Endodermal cell (in vitro differentiated cells): ENCODE measurements at regions not wholly inside any gene's neighbourhood (a gene's known extent, or its start where the extent isn't known, plus 50 kb on each side); places are given as distances from the start of the nearest gene placed in this dataset.
"Not testable (repeated sequence)": the region's sequence is repeated elsewhere in the genome, so short reads cannot be mapped to it uniquely, and the experiment has no call there.

ENCODE experiments used
- DNase-seq: peaks from one replicate; pipeline ENCODE4 v3.0.0-alpha.2; 2017
- H3K27ac ChIP-seq: 2 replicates; pipeline ENCODE4 v1.5.1; 2013; ENCODE audit warnings: mild to moderate bottlenecking, low read depth, low read length, moderate library complexity
- H3K27me3 ChIP-seq: 2 replicates; pipeline ENCODE4 v1.6.1; 2013; ENCODE audit warnings: mild to moderate bottlenecking, low read length, moderate library complexity; ENCODE audit not compliant: insufficient read depth, control insufficient read depth, poor library complexity, severe bottlenecking
- H3K36me3 ChIP-seq: 2 replicates; pipeline ENCODE4 v1.7.0; 2013; ENCODE audit warnings: mild to moderate bottlenecking, low read length, moderate library complexity; ENCODE audit not compliant: control insufficient read depth, insufficient read depth
- H3K4me1 ChIP-seq: one replicate; pipeline ENCODE4 v1.7.0; 2013; ENCODE audit warnings: low read length; ENCODE audit not compliant: control insufficient read depth, insufficient read depth
- H3K4me3 ChIP-seq: 2 replicates; pipeline ENCODE4 v1.5.1; 2013; ENCODE audit warnings: mild to moderate bottlenecking, low read length, moderate library complexity
- H3K9ac ChIP-seq: 2 replicates; pipeline ENCODE4 v1.6.1; 2013; ENCODE audit warnings: mild to moderate bottlenecking, low read length, moderate library complexity; ENCODE audit not compliant: poor library complexity, severe bottlenecking; ENCODE audit errors: extremely low read depth
- H3K9me3 ChIP-seq: 2 replicates; pipeline ENCODE4 v1.6.1; 2013; ENCODE audit warnings: mild to moderate bottlenecking, low read length, moderate library complexity; ENCODE audit not compliant: control insufficient read depth
- H3K27ac Mint-ChIP-seq: 2 replicates; pipeline ENCODE4 v1.8.0; 2020; ENCODE audit warnings: mixed read lengths
- H3K27me3 Mint-ChIP-seq: 2 replicates; pipeline ENCODE4 v1.8.0; 2021; ENCODE audit warnings: mild to moderate bottlenecking, mixed read lengths; ENCODE audit not compliant: insufficient read depth
- H3K36me3 Mint-ChIP-seq: 2 replicates; pipeline ENCODE4 v1.8.0; 2020; ENCODE audit warnings: low read depth, mixed read lengths
- H3K4me1 Mint-ChIP-seq: 2 replicates; pipeline ENCODE4 v1.8.0; 2020; ENCODE audit warnings: mixed read lengths
- H3K4me3 Mint-ChIP-seq: 2 replicates; pipeline ENCODE4 v1.8.0; 2020; ENCODE audit warnings: mild to moderate bottlenecking, moderate library complexity, mixed read lengths
- H3K9me3 Mint-ChIP-seq: 2 replicates; pipeline ENCODE4 v1.8.0; 2020; ENCODE audit warnings: mild to moderate bottlenecking, mixed read lengths
- CTCF ChIP-seq: fragments of 200-600 bp; sonication (generic); conservative IDR thresholded peaks from 2 replicates; pipeline ENCODE4 v1.5.0; 2021; ENCODE audit warnings: antibody characterized with exemption, mild to moderate bottlenecking
- WGBS, 2 experiments: methylation state at CpG; one replicate each; pipeline versions ENCODE4 v1.1.5 to v1.1.7; 2013; ENCODE audit warnings: missing lambda C conversion rate in 2 of 2, mixed read lengths in 1 of 2; ENCODE audit not compliant: insufficient coverage in 1 of 2, insufficient read length in 1 of 2; 5-methylcytosine and 5-hydroxymethylcytosine counted together

- Histone ChIP-seq H3K27ac (no peak overlapping the region), H3K9ac (no peak overlapping the region), H3K4me1 (no peaks in the 10 kb centered on the region), H3K36me3 (no peaks in the 10 kb centered on the region), H3K27me3 (no peaks in the 10 kb centered on the region), H3K4me3 (no peak overlapping the region), H3K9me3 (no peaks in the 10 kb centered on the region)
- 89 to 95% methylated on average over 12 to 46 of the region's 46 CpGs for WGBS, 2 experiments
- H3K4me1 Mint-ChIP-seq: no peaks in the 10 kb centered on the region
- H3K27ac Mint-ChIP-seq: no peak overlapping the region
- DNase-seq: no peak
- no peak for TF ChIP-seq CTCF
- H3K36me3 Mint-ChIP-seq: no peaks in the 10 kb centered on the region
- no peak overlapping the region for H3K4me3 Mint-ChIP-seq
- H3K9me3 Mint-ChIP-seq: peaks cover 7% of the 10 kb centered on the region
- H3K27me3 Mint-ChIP-seq: no peaks in the 10 kb centered on the region
These were observed 1093.3 kb upstream of the CDH8 start for GRCh38 chr16:63129411-63130125.

GRCh38 chr16:63119905-63120304, 1083.7 kb upstream of the CDH8 start:
- H3K36me3 ChIP-seq, H3K27me3 Mint-ChIP-seq, H3K36me3 Mint-ChIP-seq, H3K27ac ChIP-seq, H3K27ac Mint-ChIP-seq, H3K27me3 ChIP-seq, H3K4me3 Mint-ChIP-seq, H3K9ac ChIP-seq, H3K4me1 Mint-ChIP-seq, H3K4me3 ChIP-seq, H3K9me3 ChIP-seq, H3K4me1 ChIP-seq, DNase-seq: not testable (repeated sequence)
- H3K9me3 Mint-ChIP-seq: peaks cover 13% of the 10 kb centered on the region
- WGBS, 2 experiments: 94 to 97% methylated on average over 8 to 23 of the region's 23 CpGs

DNA sequence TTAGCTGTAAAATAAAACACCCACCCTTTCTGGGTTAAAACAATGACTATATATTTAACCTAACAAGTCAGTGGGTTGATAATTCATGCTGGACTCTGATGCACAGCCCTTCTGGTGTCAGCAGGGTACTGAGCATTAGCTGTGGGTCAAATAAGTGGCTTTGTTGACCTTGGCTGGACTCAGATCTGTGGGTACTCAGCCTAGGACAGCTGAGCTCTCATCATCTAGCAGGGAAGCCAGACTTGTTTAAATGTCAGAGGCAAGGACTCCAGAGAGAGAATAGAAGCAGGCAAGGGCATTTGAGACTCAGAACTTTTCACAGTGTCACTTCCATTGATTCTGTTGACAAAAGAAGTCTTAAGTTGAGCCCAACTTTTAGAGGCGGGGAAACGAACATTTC, 1063.8 kb upstream of the CDH8 start:
- Mint-ChIP-seq H3K27me3 (no peaks in the 10 kb centered on the region), H3K36me3 (no peaks in the 10 kb centered on the region), H3K4me1 (no peaks in the 10 kb centered on the region), H3K4me3 (no peak overlapping the region), H3K27ac (no peak overlapping the region), H3K9me3 (no peaks in the 10 kb centered on the region)
- TF ChIP-seq CTCF: no peak
- H3K4me1 ChIP-seq: no peaks in the 10 kb centered on the region
- H3K27ac ChIP-seq: no peak overlapping the region
- H3K27me3 ChIP-seq: no peaks in the 10 kb centered on the region
- no peaks in the 10 kb centered on the region for H3K36me3 ChIP-seq
- WGBS, 2 experiments: 83 to 100% methylated on average over 2 of the region's 2 CpGs
- no peak overlapping the region for H3K9ac ChIP-seq
- DNase-seq: no peak
- H3K4me3 ChIP-seq: no peak overlapping the region
- H3K9me3 ChIP-seq: no peaks in the 10 kb centered on the region

- no peaks in the 10 kb centered on the region for H3K9me3 Mint-ChIP-seq
- H3K36me3 ChIP-seq: no peaks in the 10 kb centered on the region
- H3K4me1 ChIP-seq: no peaks in the 10 kb centered on the region
- H3K9me3 ChIP-seq: no peaks in the 10 kb centered on the region
- H3K27me3 ChIP-seq: no peaks in the 10 kb centered on the region
- H3K27ac Mint-ChIP-seq: no peak overlapping the region
- no peaks in the 10 kb centered on the region for H3K36me3 Mint-ChIP-seq
- no peaks in the 10 kb centered on the region for H3K27me3 Mint-ChIP-seq
- no peaks in the 10 kb centered on the region for H3K4me1 Mint-ChIP-seq
- no peak overlapping the region for H3K27ac ChIP-seq
- H3K4me3 ChIP-seq: no peak overlapping the region
- 85 to 97% methylated on average over 3 to 5 of the region's 5 CpGs for WGBS, 2 experiments
- H3K4me3 Mint-ChIP-seq: no peak overlapping the region
- no peak for TF ChIP-seq CTCF
- DNase-seq: no peak
- no peak overlapping the region for H3K9ac ChIP-seq
These were observed 1060.6 kb upstream of the CDH8 start for GRCh38 chr16:63096857-63097256.
